Sigmoid colon (tissue), 6 donors: ENCODE measurements at regions not wholly inside any gene's neighbourhood (a gene's known extent, or its start where the extent isn't known, plus 50 kb on each side); places are given as distances from the start of the nearest gene placed in this dataset.
"Not testable (repeated sequence)": the region's sequence is repeated elsewhere in the genome, so short reads cannot be mapped to it uniquely, and the experiment has no call there.

Experiments
- DNase-seq: peaks from one replicate; pipeline ENCODE4 v3.0.0-alpha.2; 2019
- H3K27ac ChIP-seq, 4 donors: fragments of 200-600 bp; sonication (generic); one replicate each; pipeline ENCODE4 v1.5.1; 2016 to 2019; ENCODE audit warnings: mild to moderate bottlenecking in 1 of 4
- H3K27me3 ChIP-seq, 3 donors: fragments of 200-600 bp; sonication (generic); one replicate each; pipeline ENCODE4 v1.5.1; 2019; ENCODE audit warnings: mild to moderate bottlenecking in 1 of 3
- H3K36me3 ChIP-seq, 4 donors: fragments of 200-600 bp; sonication (generic); one replicate each; pipeline ENCODE4 v1.5.1; 2016 to 2019
- H3K4me1 ChIP-seq, 4 donors: fragments of 200-600 bp; sonication (generic); one replicate each; pipeline ENCODE4 v1.5.1; 2017 to 2019
- H3K4me3 ChIP-seq, 4 donors: fragments of 200-600 bp; sonication (generic); one replicate each; pipeline ENCODE4 v1.5.1; 2017 to 2019; ENCODE audit warnings: mild to moderate bottlenecking in 2 of 4, moderate library complexity in 1 of 4
- H3K9me3 ChIP-seq, 4 donors: fragments of 200-600 bp in 3 of 4; sonication (generic) in 3 of 4; one replicate each; pipeline versions ENCODE4 v1.5.1 to v1.6.1; 2013 to 2019
- EP300 ChIP-seq, 4 donors: sonication (generic); formaldehyde crosslinking; IDR thresholded peaks; one replicate each; pipeline ENCODE4 v1.6.1; 2017; ENCODE audit warnings: antibody characterized with exemption in 4 of 4
- POLR2A ChIP-seq, 2 donors: fragments of 450-650 bp; IDR thresholded peaks; one replicate each; pipeline ENCODE4 v1.6.1; 2016; ENCODE audit warnings: antibody characterized with exemption in 2 of 2, mild to moderate bottlenecking in 2 of 2, moderate library complexity in 2 of 2
- POLR2AphosphoS5 ChIP-seq, 4 donors: sonication (generic); formaldehyde crosslinking; IDR thresholded peaks; one replicate each; pipeline ENCODE4 v1.6.1; 2017; ENCODE audit warnings: antibody characterized with exemption in 4 of 4
- WGBS, 2 donors: extraction: QIAGEN DNeasy Blood & Tissue Kit; methylation state at CpG; one replicate each; pipeline ENCODE4 v1.1.7; 2013; 5-methylcytosine and 5-hydroxymethylcytosine counted together
- intact Hi-C: fragments of 100-400 bp; cut with DNase I; formaldehyde crosslinking; loops from one replicate; pipeline ENCODE4 v1.15.1; 2023
- TF ChIP-seq, protein P1 (sequence below), 4 experiments: fragments of 450-650 bp in 3 of 4; fragments of 200-600 bp in 1 of 4; IDR thresholded peaks; one replicate each; pipeline ENCODE4 v1.5.1; 2016 to 2019; ENCODE audit warnings: antibody characterized with exemption in 4 of 4, mild to moderate bottlenecking in 3 of 4, moderate library complexity in 2 of 4
- donor health status: healthy with polysubstance abuse.
- donor health status: healthy.

DNA sequence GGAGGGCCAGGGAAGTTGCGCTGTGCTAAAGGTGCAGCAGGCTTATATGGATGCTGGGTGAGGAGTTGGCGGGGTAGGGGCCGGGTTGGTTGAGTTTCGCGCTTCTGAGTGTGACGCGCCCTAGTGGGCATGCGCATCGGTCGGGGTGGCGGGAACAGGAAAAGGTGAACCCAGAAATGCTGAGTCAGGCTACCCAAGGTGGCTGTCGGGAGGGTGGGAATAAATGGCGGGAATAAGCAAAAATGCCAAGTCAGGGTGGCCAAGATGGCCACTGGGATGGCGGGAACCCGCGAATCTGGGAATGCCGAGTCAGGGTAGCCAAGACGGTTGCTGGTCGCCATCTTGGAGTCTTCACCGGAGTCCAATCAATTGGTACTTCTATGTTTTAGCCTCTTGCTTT is 580.0 kb downstream of the SUCLG1 start:
- no peaks in the 10 kb centered on the region for H3K36me3 ChIP-seq
- no peak overlapping the region for H3K27ac ChIP-seq
- H3K9me3 ChIP-seq = no peaks in the 10 kb centered on the region
- intact Hi-C loops = no loop called here
- H3K4me1 ChIP-seq = no peaks in the 10 kb centered on the region
- DNase-seq = no peak
- WGBS, 2 donors = 92 to 98% methylated on average over 20 of the region's 20 CpGs
- H3K27me3 ChIP-seq = no peaks in the 10 kb centered on the region
- H3K4me3 ChIP-seq = no peak overlapping the region
- TF ChIP-seq POLR2A (IDR thresholded peaks at IDR 0.05) (no peak), POLR2AphosphoS5 (IDR thresholded peaks at IDR 0.05) (no peak), EP300 (IDR thresholded peaks at IDR 0.05) (no peak)
- TF ChIP-seq, protein P1, sequence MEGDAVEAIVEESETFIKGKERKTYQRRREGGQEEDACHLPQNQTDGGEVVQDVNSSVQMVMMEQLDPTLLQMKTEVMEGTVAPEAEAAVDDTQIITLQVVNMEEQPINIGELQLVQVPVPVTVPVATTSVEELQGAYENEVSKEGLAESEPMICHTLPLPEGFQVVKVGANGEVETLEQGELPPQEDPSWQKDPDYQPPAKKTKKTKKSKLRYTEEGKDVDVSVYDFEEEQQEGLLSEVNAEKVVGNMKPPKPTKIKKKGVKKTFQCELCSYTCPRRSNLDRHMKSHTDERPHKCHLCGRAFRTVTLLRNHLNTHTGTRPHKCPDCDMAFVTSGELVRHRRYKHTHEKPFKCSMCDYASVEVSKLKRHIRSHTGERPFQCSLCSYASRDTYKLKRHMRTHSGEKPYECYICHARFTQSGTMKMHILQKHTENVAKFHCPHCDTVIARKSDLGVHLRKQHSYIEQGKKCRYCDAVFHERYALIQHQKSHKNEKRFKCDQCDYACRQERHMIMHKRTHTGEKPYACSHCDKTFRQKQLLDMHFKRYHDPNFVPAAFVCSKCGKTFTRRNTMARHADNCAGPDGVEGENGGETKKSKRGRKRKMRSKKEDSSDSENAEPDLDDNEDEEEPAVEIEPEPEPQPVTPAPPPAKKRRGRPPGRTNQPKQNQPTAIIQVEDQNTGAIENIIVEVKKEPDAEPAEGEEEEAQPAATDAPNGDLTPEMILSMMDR (IDR thresholded peaks at IDR 0.05) = no peak

DNA sequence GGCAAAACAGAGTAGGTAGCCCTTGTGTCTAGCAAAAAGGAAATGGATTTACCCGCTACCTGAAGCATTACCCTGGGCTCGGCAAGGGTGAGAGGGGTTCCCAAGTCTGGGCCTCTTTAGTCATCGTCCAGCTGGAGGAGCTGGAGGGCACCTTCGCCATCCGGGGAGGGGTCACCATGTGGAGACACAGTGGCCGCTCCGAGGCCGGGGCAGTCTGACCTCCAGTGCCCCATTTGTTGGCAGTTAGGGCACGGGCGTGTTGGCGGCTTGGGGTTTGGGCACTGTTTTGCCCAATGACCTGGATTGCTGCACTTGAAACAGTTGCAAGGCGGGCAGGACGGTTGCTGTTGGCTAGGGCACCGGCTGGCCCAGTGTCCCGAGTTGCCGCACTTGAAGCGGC is 581.8 kb downstream of the SUCLG1 start:
- WGBS, 2 donors = 91 to 96% methylated on average over 17 of the region's 17 CpGs
- DNase-seq, intact Hi-C loops, H3K4me3 ChIP-seq, H3K27ac ChIP-seq, H3K36me3 ChIP-seq, H3K27me3 ChIP-seq, H3K9me3 ChIP-seq, H3K4me1 ChIP-seq: not testable (repeated sequence)

DNA sequence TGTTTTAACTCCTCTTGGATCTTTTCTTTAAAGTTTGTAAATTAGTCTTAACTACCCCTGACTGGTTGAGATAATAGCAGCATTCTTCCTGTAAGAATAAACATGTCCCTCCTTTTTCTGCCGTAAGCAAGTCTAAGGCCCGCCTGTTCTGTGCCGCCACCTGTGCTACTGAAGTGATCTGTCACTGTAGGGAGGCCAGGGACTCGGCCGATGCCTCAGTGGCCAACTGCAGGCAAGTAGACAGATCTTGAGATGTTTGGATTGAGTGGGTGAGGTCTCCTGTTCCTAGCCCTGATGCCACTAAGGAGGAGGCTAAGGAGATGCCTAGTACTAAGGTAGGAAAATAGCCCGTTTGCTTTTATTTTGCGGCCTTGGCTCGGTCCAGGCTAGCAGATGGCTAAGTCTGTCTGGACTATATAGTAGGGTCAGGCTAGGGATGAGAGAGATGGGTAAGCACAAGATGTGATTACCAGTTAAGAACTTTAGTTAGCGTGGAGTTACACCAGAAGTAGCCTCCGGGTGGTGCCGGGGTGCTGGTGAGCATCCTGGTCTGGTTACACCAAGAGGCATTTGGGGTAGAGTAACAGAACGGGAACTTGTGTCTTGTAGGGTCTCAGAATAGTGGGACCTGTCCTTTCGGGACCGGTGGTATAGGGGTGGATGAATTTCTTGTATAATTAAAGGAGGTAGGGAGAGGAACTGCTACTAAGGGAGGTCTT is 584.2 kb downstream of the SUCLG1 start:
- Histone ChIP-seq H3K27me3 (no peaks in the 10 kb centered on the region), H3K36me3 (no peaks in the 10 kb centered on the region), H3K27ac (no peak overlapping the region), H3K4me1 (no peaks in the 10 kb centered on the region), H3K9me3 (peaks cover 0 to 2% (median 0%) of the 10 kb centered on the region in 4 donors), H3K4me3 (no peak overlapping the region)
- no peak for TF ChIP-seq POLR2AphosphoS5 (IDR thresholded peaks at IDR 0.05)
- no peak for TF ChIP-seq POLR2A (IDR thresholded peaks at IDR 0.05)
- no peak for TF ChIP-seq EP300 (IDR thresholded peaks at IDR 0.05)
- TF ChIP-seq, protein P1 (IDR thresholded peaks at IDR 0.05) = no peak
- no peak for DNase-seq
- intact Hi-C loops = no loop called here
- WGBS, 2 donors = 80 to 95% methylated on average over 14 of the region's 14 CpGs

DNA sequence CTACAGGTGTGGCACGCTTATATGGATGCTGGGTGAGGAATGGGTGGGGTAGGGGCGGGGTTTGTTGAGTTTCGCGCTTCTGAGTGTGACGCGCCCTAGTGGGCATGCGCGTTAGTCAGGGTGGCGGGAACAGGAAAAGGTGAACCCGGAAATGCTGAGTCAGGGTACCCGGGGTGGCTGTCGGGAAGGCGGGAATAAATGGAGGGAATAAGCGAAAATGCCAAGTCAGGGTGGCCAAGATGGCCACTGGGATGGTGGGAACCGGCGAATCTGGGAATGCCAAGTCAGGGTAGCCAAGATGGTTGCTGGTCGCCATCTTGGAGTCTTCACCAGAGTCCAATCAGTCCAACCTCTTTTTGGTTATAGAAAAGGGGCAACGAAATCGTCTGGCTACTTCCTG is 585.0 kb downstream of the SUCLG1 start:
- no peaks in the 10 kb centered on the region for H3K4me1 ChIP-seq

DNA sequence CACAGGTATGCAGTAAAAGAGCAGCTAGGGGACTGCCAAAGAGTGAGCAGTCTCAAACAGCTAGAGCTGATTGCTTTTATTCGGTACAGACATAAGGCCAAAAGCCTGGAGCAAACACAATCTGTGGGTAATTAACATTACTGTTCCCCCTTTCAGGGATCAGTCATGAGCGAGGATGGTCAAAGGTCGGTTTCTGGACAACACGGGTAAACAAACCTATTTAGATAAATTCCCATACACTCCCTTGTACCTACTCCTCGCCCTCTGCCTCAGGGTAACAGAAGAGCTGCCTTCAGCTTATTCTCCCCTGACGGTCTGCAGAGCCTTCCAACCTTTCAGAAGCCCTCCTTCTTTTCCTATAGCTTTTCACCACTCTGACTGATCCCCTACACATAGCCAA is 586.0 kb downstream of the SUCLG1 start:
- Histone ChIP-seq H3K4me1 (no peaks in the 10 kb centered on the region), H3K4me3 (no peak overlapping the region), H3K27me3 (no peaks in the 10 kb centered on the region), H3K36me3 (no peaks in the 10 kb centered on the region), H3K9me3 (peaks cover 0 to 2% (median 0%) of the 10 kb centered on the region in 4 donors), H3K27ac (no peak overlapping the region)
- DNase-seq = no peak
- 61 to 87% methylated on average over 6 of the region's 6 CpGs for WGBS, 2 donors
- intact Hi-C loops = no loop called here
- TF ChIP-seq POLR2AphosphoS5 (IDR thresholded peaks at IDR 0.05) (no peak), EP300 (IDR thresholded peaks at IDR 0.05) (no peak), POLR2A (IDR thresholded peaks at IDR 0.05) (no peak)
- TF ChIP-seq, protein P1 (IDR thresholded peaks at IDR 0.05) = no peak

More for the DNA sequence above, 585.0 kb downstream of the SUCLG1 start:
- TF ChIP-seq POLR2AphosphoS5 (IDR thresholded peaks at IDR 0.05) (no peak), POLR2A (IDR thresholded peaks at IDR 0.05) (no peak), EP300 (IDR thresholded peaks at IDR 0.05) (no peak)
- TF ChIP-seq, protein P1 (IDR thresholded peaks at IDR 0.05) = no peak
- no peaks in the 10 kb centered on the region for H3K36me3 ChIP-seq
- H3K27ac ChIP-seq = no peak overlapping the region
- 95 to 96% methylated on average over 19 of the region's 19 CpGs for WGBS, 2 donors
- H3K9me3 ChIP-seq = peaks cover 0 to 2% (median 0%) of the 10 kb centered on the region in 4 donors
- H3K4me3 ChIP-seq = no peak overlapping the region
- no peaks in the 10 kb centered on the region for H3K27me3 ChIP-seq
- intact Hi-C loops = no loop called here
- no peak for DNase-seq
